ENCODE measurements at regions not wholly inside any gene's neighbourhood (a gene's known extent, or its start where the extent isn't known, plus 50 kb on each side); places are given as distances from the start of the nearest gene placed in this dataset.

DNA sequence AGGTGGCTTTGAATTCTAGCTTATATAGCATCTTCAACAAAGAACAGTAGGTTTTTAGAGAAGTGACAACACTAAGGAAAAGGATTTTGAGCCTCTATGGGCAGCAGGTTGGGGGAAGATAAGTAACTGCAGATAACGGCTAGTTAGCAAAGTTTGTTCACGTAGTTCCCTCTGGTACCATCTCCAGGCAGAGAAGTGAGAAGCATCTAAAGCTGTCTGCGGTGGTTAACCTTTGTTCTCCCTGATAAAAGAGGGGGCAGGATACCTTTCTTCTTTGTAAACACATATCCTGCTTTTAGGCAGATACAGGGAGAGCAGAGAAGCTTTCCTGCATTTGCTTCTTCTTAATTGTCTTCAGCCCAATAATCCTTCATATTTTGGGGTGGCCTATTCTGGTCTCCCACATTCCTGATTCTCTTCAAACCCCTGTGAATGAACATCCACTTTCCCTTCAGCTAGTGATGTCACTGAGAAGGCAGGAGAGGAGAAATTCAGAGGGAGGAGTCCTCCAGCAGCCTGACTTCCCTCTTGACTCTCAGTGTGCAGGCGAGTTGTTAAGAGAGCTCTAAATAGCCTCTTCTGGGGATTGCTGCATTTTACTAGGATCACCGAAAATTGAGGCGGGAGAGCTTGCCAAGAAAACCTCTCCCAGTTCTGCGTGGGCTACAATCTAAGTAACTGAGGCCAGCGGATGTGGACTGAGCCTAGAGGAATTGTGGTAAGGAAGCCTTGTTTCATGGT is 393.7 kb upstream of the C2CD4B start:
- DNase-seq = no peak

DNA sequence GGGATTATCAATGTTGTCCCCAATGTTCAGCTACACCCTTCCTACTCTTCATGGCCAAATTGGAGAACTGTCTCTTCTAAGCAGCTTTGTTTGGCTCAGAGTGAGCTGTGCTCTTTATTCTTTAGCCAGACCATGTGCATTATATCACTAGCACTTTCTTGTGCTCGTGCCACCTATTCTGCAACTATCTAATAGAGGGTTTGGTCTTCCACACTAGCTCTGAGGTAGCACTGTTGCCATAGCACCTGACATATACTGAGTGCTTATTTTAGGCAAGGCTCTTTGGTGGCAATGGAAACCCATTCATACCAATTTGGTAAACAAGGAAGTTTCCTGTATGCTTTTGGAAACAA is 394.3 kb upstream of the C2CD4B start:
- DNase-seq = no peak

GRCh38 chr15:62561059-62561519 is 396.0 kb upstream of the C2CD4B start:
- DNase-seq = no peak

GRCh38 chr15:62561571-62561970 is 396.5 kb upstream of the C2CD4B start:
- DNase-seq = no peak

- no peak for DNase-seq
Measured at GRCh38 chr15:62564886-62565633, 400.0 kb upstream of the C2CD4B start.

DNA sequence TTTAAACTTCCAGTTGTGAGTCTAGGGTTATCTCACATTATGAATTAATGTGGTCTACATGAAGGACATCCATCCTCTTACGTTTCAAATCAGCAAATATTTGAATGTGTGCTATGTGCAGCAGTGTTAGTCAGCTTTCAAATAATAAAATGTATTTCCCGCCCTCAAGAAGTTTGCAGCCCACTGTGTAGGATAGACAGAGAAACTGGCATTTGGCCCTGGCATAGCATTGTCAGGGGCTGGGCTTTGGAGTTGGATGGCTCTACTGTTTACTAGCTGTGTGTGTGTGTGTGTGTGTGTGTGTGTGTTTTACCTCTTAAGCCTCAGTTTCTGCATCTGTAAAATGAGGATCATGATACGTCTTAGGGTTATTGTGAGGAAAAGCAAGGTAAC is 400.5 kb upstream of the C2CD4B start:
- DNase-seq = no peak

- DNase-seq = no peak
Measured at GRCh38 chr15:62566248-62566647, 401.2 kb upstream of the C2CD4B start.

GRCh38 chr15:62567501-62567900 is 402.4 kb upstream of the C2CD4B start:
- no peak for DNase-seq

DNA sequence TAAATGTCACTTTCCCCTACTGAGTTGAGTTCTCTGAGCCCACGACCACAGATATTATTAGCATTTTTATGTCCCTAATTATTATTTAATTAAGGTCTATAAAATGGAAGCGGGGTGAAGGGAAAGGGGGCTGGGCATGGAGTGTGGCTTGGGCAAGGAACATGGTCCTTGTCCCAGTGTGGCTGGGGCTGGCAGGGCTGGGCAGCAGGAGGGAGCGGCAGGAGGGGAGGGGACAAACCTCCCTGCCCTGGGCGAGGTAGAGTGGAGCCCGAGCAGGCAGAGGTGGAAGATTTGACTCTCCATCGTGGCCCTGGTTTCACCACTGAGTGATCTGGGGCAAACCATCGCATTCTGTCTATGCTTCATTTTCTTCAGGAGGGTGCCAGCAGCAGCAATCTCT is 402.9 kb upstream of the C2CD4B start:
- no peak for DNase-seq

DNA sequence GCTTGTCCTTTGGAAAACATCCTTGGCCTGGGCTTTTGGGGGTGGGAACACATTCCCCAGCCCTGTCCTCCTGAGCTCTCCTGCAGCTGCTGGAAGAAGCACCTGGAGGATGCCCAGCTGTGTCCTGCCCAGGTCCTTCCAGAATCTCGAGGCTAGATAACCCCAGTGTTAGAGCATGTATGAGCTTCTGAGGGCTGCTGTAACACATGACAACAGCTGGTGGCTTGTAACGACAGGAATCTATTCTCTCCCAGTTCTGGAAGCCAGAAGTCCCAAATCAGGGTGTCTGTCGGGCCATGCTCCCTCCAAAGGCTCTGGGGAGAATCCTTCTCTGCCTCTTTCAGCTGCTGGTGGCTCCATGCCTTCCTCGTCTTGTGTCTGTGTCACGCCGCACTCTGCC is 403.6 kb upstream of the C2CD4B start:
- no peak for DNase-seq

GRCh38 chr15:62569460-62570404 is 404.6 kb upstream of the C2CD4B start:
- no peak for DNase-seq

DNA sequence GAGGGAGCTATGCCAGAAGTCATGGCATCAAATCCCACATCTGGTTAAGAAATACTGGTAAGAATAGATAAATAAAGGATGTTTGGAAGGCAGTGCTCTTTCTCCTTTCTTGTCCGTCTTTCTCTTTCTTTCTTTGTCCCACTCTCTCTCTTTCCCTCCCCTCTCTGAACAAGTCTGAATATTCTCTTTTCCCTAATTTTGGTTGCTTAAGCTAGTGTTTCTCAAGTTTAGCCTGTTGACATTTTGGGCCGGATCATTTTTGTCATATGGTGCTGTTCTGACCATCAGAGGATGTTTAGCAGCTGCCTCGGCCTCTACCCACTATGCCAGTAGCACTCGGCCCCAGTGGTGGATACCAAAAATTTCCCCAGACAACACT is 405.3 kb upstream of the C2CD4B start:
- DNase-seq = no peak

GRCh38 chr15:62571072-62571471 is 406.0 kb upstream of the C2CD4B start:
- DNase-seq = no peak

GRCh38 chr15:62572797-62573196 is 407.7 kb upstream of the C2CD4B start:
- no peak for DNase-seq

DNA sequence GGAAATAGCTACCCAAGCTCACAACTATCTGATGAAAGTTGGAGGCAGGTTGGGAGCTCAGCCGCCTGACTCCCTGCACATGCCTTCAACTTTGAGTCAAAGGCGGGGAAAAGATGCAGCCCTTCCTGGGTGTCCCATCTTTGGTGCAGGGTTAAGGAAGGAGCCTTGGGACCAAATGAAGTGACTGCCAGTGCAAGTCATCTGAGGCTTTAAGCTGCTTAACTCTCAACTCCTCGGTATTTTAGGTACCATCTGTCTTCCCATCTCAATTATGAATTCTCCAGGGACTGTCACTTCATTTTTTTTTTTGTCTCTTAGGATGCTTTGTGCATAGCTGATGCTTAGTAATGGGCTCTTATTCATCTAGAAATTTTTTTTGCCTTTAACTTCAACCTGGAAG is 408.8 kb upstream of the C2CD4B start:
- no peak for DNase-seq

- no peak for DNase-seq
Measured at GRCh38 chr15:62578546-62578945, 413.5 kb upstream of the C2CD4B start.

DNA sequence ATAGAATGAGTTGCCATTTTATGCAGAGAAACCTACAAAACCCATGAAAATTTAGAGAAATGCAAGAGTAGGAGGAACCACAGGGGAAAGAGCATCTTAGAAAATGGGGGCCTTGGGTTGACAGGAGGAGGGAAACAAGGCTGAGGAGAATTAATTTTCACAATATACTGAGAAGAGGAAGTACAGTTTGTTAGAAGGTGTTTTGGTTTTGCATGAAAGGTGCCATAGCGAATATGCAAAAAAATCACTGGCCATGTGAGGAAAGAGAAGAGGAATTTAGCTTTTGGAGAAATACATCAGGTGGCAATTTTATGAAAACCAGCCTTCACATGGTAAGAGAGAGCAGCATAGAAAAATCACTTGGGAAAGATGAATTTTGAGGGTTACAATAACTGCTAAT is 413.9 kb upstream of the C2CD4B start:
- no peak for DNase-seq

- no peak for DNase-seq
Measured at GRCh38 chr15:62579842-62580241, 414.8 kb upstream of the C2CD4B start.

DNA sequence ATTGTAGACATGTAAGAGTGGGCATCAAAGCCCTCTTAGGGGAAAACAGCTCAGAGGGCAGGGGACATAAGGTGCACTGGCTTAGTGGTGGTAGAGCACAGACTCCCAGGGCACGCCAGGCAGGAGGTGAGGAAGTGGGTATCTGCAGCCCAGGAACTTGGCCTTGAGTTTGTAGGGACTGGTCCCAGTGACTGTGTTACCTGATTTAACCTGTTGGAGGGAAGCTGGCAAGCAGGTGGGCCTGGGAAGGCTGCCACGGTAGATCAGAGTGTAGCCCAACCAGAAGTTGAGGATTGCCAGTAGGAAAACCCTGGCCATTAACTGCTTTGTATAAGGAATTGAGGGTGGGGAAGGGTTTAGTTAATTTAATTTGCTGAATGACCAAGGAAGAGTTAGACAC is 417.5 kb upstream of the C2CD4B start:
- no peak for DNase-seq

DNA sequence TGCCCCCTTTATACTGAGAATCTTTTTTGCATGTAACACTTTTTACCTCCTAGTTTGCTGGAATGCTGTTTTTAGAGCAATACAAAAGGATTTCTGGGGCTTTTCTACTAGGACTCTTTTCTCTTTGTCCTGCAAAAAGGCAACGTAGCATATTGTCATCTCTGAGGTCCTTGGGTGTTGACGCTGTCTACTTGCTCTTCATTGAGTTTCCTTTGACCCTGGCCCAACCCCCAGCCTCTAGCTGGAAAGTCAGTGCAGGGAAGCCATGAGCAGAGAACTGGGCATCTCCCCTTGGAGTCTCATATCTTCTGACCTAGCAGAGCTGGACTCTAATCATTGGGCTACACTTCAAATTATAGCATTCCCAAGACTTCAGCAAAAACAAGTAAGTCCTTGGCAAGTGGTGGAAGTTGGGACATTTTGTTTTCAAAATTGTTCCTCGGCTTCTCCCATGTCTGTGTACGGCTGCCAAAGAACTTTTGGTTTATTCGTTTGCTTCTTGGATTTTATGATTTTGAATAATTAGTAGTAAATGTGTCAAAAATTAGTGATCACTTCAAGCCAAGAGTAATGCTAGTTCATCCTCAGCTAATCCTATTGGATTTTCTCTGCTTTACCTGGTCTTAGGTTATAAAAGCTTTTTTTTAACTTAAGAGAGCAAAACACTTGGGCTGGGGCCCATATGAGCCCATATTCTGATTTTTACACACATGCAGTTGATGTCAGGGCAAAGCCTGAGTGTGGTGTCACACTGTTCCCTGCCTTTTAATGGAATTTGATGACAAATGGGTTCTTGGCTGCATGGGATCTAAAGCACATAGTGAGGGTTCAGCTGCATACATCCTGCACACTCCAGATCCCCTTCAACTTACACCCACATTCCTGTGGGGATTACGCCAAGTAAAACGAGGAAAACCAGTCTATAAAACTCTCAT is 419.5 kb upstream of the C2CD4B start:
- DNase-seq = no peak

DNA sequence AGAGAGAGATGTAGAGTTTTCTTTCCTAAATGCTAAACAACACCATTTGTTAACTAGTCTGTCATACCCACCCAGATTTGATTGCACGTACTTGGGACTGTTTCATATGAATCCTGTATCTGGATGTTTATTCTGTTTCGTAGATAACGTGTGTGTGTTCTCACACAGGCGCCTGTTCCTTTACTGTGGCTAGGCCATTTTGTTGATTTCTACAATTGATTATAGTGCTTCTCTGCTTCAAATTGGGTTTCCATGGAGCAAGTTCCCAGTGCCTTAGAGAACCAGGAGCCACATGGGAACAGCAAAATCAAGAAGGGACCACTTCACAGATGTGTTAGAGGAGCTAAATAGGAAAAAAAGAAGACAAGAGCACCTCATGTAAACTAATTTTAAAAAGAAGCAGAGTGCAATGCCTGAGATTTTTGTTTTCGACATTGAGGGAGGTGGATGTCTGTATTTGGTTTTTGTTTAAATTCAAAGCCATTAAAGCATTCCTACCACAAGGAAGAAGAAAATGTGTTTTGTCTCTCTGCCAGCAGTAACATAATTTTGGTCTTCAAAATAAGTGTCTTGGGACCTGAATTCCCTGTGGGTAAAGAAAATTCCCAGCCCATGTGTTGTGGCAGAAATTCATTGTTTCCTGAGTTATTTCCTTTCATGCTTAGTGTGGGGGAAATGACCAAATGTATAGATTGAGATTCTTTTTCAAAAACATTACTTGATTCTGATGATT is 424.0 kb upstream of the C2CD4B start:
- no peak for DNase-seq
